EH (cell line): ENCODE measurements at regions not wholly inside any gene's neighbourhood (a gene's known extent, or its start where the extent isn't known, plus 50 kb on each side); places are given as distances from the start of the nearest gene placed in this dataset.

Experiments
- DNase-seq: peaks from one replicate; pipeline ENCODE4 v3.0.0-alpha.2; 2015; ENCODE audit warnings: low read depth

DNA sequence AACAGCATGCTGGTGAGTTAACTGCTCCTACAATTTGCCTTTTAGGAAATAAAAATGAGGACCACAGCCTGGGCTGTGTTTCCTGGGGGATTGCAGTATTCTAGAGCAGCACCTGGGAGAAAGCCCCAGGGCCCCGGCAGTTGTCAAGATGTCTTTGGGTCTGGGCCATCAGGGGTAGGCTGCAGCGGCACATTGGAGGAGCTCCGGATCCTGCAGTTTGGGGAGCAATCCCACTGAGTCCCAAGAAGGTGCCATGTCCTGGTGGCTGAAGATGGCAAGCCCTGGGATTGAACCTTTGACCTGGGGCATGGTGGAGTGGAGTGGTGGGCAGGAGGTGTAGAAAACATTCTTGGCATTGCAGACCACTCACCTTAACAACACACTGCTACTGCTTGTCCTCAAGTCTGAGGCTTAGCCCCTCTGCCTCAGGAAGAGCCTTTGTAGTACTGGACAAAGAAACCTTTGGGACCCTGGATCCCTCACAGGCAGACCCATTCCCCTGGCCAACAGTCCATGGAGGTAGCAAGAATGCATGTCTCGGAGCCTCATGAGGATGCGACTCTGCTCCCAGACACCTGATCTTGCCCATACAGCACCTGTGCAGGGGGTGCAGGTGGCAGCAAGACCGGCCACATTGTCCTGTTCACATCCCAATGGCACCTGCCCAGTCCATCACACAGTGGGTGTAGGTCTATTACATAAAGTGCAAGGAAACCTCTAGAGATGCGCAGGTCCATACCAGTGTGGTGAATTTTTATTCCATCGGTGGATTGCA, 159.1 kb upstream of the IRX2 start:
- DNase-seq: no peak

DNA sequence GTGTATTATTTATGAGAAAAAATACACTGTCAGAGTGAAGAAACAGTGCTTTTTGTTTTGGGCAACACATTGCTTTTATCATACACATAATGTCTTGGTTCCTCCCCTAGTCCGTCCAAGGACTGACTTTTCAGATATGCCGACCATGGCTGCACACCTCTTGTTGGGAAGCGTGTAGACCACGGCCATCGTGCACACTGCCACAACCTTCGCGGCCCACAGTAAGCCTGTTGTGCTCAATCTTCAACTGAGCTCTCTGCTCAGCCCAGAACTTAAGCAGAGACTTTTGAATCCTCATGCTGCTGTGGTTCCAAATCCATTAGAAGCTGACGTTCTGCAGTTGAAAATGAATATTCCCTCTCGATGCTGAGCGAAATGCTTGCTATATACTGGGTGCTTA, 157.6 kb upstream of the IRX2 start:
- no peak for DNase-seq

DNA sequence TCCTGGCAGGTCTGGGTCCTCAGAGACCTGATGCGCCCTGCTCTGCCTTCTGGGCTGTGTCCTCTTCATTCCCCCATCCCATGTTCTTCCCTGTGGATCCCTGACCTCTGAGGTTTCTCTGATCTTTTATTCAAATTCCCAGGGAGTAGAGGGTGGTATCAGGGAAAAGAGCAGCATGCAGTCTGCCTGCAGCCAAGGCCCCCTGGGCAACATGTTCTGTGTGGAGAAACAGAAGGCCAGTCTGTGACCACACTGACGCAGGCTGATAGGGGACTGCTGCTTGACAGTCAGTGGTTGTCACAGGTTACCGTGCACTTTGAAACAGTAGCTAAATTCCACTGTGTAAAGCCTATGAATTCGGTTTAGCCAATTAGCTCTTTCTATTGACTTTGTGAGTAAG, 156.6 kb upstream of the IRX2 start:
- DNase-seq: no peak

DNA sequence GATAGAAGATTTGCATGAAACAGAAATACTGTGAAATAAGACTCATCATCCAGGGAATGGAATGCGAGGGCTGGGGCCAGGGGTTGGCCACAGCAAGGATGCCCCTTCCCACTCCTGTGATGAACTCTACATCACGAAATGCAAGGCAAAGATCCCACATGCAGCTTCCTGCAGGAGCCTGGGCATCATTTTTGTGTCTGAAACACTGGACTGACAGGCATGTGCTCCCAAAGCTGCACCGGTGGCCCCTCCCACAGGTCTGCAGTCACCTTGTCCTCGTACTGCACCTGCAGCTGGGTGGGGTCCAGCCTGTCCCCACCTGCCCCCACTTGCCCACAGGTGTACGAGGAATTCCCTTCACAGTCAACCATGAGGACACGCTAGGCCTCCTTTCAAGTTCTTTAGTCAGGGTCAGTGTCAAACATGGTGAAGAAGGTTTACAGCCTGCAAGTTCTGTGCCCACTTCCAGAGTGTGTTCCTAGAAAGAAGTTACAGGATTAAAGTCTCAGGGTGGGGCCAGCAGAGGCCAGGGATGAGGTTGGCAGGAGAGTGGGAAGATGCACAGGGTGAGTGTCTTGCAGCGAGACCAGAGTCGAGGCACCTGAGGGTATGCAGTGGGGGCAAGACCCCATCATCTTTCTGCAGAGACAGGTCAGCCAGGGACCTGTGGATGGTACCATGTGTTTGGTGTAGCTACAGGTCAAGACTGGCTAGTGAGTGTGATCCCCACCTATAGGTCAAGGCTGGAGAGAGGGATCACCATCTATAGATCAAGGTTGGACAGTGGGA, 155.0 kb upstream of the IRX2 start:
- no peak for DNase-seq

DNA sequence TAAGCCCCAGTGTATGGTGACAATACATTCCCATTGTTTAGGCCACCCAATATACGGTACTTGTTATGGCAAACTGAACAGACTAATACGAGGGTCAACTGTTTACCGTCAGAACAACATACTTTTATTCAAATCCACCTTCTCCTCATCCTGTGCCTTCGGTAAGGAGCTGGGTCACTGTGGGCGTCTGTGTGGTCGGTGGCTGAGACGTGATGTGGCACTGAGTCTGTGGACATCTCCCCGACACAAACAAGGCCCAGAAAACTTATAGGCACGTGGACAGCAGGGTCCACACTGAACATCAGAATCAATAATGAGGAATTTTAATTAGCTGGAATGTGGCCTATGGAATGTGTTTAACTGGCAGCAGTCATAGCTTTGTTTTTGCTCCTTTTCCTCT, 154.3 kb upstream of the IRX2 start:
- no peak for DNase-seq

DNA sequence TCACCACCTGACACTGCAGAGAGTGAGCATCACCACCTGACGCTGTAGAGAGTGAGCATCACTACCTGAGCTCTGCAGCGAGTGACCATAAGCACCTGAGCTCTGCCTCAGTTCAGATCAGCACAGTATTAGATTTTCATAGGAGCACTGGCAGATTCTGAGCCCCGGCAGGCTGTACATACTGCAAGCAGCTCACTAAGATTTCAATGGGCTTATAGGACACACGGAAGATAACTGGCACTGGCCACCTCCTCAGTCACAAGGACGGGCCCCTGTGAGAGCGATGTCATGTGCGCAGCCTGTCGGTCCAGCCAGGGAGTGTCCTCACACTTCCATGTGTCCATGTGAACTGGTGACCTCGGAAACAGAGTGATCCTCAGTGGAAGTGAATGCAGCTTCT, 153.5 kb upstream of the IRX2 start:
- DNase-seq: no peak

DNA sequence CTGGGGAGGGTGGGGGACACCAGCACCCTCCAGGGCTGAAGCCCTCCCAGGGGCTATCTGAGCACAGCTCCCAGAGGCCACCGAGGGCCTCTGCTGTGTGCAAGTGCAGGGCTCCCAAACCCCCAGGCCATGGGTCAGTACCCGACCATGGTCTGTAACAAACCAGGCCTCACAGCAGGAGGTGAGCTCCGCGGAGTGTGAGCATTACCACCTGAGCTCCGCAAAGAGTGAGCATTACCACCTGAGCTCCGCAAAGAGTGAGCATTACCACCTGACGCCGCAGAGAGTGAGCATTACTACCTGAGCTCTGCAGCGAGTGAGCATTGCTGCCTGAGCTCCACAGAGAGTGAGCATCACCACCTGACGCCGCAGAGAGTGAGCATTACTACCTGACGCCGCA, 152.9 kb upstream of the IRX2 start:
- DNase-seq: no peak

DNA sequence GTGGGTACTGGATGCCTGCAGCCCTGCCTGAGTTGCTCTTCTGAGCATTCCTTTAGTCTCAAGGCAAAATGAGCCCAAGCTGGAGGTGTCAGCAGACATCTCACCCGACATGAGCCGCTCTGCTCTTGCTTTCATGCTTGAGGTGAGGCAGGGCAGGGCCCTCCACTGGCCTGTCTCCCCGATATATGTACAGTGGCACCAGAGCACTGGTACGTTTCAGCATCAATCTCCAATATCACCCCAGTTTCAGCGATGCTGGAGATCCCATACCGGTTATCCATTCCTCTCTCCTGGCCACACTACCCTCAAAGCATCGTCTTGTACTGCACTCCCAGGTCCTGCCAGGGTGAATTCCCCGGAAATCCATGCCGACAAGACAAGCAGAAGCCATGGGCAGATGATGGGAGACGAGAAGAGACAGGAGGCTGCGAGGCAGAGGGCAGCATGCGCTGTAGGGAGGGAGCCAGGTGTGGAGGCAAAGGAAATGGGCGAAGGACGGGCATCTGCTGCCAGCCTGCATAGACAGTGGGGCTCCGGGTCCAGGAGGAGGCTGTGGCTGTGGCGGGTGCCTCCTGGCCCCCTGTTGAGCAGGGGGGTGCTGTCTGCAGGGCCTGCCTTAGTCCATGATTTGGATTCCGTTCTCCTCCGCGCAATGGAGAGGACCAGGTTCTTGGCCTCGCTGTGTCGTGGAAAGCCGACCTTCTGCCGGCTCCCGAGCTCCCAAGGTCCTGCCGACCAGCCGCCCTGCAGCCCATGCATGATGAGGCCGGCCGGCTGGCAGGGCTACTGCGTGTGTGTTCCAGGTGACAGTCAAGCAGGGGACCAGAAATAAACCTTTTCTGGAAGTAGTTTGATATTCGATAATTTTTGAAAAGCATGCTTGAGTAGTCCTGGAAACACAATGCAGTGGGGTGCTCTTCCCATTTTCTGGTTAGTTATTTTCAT, 152.2 kb upstream of the IRX2 start:
- no peak for DNase-seq

DNA sequence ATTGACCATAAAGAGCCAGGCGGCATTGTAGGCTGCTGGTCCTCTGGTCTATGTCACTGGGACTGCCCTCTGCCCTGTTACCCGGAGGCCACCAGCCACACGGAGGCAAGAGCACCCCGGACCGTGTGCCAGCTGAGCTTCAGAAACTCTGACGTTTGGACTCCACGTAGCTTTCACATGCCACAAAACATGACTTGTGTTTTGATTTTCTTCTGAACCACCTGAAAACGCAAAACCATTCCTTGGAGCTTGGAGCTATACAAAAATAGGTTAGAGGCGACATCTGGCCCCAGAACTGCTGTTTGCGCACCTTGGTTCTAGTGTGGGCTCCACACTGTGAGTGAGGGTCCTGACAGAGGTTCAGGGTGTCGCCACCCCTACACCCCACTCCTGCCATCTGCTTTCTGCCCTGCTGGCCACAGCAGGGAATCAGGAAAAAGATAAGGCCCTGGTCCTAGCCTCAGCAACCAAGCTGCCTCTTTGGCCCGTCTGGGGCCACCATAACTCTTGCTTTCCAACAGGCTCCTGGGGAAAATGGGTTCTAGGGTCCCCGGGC, 151.3 kb upstream of the IRX2 start:
- DNase-seq: no peak

DNA sequence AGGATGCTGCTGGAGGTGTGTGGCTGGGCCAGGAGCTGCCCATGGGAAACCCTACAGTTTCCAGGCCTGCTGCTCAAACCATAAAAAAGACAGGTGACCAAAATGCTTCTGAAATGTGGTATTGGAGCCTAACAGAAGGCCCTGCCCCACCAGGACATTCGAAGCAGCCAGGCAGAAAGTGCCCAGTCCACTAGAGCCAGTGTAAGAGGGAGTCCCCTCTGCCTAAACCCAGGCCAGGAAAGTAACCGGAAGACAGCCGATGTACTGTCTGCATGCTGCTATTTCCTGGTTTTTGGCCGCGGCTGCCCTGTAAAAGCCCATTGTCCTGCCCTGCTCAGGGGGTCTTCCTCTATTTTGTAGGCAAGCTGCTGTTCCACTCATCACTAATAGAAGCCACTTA, 150.7 kb upstream of the IRX2 start:
- DNase-seq: no peak

DNA sequence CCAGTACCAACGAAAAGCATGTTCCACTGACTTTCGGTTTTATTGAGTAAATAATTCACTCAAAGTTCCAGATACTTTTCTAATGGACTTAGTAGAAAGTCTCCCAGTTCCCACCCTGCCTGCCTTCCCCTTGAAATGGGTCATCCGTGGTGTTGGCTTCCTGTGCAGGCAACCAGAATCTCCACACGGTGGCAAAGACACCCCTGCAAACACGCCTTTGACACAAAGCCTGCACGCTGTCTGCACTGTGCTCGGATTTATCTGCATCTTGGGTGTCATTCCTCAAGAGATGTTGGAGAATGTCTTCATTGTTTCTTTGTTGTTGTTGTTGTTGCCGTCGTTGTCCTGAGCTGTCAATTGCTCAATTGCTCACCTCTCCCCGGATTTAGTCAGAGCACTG, 150.0 kb upstream of the IRX2 start:
- DNase-seq: no peak

DNA sequence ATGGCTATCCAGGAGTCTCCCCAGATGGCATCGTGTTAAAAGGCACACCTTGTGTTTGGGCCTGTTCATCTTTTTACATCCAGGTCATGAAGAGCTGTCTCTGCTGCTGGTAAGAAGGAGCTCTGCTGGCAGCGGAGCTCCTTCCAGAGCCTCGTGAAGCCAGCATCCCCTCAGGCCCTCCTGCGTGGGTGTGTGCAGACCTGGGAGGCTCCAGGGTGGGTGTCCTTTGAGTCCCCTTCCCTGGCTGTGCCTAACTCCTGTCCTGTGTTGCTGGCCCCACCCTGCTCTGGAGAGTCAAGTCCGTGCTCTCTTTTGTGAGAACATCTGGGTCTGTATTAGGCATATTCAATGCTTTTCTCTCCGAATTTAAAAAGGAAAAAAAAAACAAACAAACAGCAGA, 149.6 kb upstream of the IRX2 start:
- DNase-seq: no peak

DNA sequence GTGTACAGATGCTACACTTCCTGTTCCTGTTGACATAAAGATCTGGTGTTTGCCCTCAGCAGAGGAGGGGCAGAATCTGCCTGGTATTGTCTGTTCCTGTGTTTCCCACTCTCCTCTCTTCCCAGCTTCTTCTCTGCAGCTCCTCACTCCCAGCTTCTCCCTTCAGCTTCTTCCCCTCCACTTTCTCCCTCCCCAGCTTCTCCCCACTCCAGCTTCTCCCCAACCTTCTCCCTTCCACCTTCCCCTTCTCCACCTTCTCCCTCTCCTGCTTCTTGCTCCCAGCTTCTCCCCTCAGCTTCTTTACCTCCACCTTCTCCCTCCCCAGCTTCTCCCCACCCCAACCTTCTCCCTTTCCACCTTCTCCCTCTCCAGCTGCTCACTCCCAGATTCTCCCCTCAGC, 148.9 kb upstream of the IRX2 start:
- no peak for DNase-seq

DNA sequence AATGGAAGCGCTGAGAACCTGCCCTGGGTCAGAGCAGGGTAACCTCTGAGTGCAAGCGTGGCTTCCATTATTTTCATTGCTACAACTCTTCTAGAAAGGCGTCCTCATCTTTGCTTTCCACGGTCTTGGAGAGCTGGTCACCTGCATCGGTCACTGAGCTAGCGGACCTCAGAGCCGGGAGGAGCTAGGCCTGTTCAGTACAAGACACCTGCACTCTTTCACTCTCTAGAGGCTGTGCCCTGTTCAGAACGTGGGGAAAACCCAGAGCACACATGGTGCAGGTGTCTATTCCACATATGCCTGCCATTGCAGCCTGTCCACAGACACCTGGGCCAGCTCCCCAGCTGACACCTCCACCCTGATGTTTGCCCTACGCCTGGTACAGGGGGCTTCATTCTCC, 147.8 kb upstream of the IRX2 start:
- no peak for DNase-seq

DNA sequence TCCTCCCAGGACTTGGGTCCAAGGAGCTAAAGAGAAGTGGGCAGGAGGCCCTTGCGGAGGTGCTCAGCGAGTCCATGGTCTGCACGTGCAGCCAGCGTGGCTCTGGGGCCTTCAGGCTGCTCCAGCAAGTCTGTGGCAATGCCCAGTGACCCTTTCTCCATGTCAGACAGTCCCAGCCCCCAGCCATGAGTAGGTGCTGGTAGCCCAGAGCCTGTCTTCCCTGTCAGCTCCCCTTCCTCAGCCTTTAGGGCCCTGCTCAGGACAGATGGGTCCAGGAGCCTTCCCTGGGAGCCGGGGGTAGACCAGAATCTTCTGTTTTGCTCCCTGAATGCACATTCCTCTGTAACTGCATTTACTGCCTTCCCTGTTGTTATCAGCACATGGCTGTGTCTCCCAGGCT, 147.2 kb upstream of the IRX2 start:
- DNase-seq: no peak

DNA sequence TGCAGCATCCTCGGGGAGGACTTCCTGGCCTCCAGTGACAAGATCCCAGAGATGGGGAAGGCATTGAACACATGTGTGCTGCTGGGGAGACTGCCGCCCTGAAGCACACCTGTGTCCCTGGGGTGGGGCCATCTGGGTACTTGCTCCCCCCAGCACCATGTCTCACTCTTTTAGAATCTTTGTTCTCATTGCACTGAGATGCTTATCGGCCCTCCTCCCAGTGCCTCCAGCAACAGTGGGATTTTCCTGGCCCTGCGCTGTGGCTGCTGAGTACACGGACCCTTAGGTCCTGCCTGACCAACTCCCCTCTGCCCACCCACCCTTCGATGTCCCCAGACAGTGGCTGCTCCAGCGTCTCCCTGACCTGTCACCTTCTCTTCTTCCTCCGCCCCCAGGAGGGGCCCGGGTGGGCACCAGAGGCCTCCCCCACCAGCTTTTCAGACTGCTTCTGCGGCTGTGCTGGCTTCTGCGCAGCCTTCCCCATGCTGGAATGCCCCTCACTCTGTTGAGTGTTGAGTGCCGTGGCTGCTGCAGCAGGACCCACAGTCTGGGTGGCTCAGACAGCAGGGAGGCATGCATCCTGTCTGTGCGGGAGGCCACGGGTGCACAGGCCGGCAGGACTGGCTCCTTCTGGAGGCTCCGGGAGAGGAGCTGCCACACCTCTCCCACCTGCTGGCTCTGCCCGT, 145.9 kb upstream of the IRX2 start:
- DNase-seq: no peak

DNA sequence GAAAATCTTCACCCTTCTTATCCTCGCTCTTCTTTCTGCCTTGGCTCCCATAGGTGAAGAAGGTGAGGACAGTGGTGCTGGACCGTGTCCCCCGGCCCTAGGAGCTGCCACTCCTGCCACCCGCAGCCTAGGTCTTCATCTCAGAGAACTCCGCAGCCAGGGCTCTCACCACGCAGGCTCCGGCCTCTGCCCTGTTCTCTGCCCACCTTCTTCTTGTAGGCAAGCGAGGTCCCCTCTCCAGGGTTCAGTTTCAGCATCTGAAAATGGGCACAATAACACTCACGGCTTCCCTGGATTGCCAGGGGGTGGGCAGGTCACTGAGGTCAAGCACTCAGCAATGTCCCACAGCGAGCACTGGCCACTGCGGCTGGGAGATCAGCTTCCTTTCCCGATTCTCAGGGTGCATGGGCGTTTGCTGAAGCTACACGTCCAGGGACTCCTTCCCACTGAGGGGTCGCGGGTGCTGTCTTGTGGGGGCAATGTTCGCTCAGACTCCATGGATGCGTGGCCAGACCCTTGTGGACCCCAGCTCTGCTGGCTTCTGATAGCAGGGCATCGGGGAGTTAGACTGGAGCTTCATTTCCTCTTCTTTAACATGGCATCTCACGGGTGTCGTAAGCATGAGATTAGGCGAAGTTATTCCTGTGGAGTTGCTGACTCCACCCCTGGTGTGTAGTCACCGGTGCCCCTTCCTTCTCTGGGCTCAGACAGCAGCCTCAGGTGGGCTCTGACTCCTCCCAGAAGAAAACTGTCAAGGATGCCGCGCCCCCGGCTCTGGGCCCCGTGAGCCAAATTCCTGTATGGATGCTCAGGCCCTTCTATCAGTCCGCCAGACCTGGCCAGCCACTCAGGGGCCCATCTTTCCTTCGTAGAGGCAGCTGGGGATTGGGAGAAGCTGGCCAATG, 145.1 kb upstream of the IRX2 start:
- no peak for DNase-seq

DNA sequence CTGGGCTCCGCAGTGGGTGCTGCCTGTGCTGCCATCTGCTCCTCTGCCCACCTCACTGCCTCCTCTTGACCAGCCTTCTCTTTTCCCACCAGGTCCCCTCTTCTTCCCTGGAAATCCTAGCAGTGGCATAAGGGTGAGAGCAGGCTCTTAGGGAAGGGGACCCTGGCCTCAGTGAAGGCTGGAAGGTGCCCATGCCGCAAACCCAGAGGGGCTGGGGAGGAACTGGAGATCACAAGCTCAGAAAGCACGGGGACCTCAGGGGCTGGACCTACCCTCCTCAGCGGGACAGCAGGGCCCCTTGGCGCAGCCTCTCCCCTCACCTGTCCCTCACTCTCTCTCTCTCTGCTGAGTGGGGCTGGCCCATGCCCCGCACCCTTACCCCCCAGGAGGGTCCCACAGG, 144.4 kb upstream of the IRX2 start:
- no peak for DNase-seq

DNA sequence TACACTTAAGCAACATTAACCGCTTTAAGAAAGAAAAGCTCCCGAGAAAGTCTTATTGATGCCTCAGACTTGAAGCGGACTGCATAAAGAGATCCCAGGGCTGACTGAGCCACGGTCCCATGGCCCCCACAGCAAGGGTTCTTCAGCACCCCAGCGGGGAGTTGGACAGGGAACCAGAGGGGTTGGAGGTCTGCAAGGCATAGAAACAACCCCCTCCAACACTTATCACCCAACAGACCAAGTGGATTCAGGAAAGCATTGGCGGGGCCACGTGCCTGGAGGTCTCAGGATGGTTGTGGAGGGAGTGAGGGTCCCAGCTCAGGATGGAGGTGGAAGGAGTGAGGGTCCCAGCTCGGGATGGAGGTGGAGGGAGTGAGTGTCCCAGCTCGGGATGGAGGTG, 143.7 kb upstream of the IRX2 start:
- DNase-seq: no peak

DNA sequence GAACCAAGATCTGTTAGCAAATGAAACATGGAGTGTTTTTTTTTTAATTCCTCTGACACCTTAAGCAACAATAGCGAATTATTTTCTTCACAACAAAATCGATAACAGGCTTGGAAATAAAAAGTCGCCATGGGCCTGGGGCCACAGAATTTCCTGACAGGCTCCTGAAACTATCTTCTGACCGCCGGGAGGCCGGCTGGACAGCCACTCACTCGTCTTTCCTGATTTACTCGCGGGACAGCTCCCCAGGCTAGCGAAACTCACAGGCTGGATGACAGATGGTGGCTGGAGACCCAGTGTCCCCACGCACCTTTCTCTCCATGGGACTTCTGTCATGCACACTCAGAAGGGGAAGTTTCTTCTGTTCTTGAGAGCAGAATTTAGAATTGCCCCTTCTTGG, 143.3 kb upstream of the IRX2 start:
- no peak for DNase-seq

DNA sequence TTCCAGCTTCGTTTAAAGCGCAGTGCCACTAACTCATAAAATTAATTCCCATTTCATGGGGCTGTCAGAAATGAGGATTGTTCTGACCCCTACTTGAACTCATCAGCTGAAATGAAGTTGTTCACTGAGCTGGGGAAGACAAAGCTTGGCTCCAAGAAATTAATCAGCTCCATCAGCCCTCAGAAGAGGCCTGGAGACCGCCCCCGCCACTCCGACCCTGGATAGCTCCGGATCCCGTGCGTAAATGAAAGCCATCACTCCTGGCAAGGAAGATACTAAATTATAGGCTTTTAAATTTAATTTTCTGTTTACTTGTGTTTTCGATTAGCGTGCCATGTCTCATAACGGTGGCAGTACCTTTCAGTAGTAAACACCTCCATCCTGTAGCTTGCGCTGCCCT, 142.8 kb upstream of the IRX2 start:
- no peak for DNase-seq
